H9 (cell line): ENCODE measurements at regions not wholly inside any gene's neighbourhood (a gene's known extent, or its start where the extent isn't known, plus 50 kb on each side); places are given as distances from the start of the nearest gene placed in this dataset.

Source experiments
- DNase-seq: peaks from one replicate; pipeline ENCODE4 v3.0.0-alpha.2; 2017
- H2AFZ ChIP-seq: one replicate; pipeline ENCODE4 v1.6.1; 2013; ENCODE audit warnings: mild to moderate bottlenecking, low read length, control low read depth, moderate library complexity
- H2AK5ac ChIP-seq: 2 replicates; pipeline ENCODE4 v1.6.1; 2013; ENCODE audit warnings: low read length, control low read depth, mixed read lengths; ENCODE audit not compliant: insufficient read length
- H2BK120ac ChIP-seq: one replicate; pipeline ENCODE4 v1.6.1; 2013; ENCODE audit warnings: low read depth, mild to moderate bottlenecking, low read length, control low read depth, inconsistent platforms; ENCODE audit not compliant: poor library complexity, severe bottlenecking
- H2BK12ac ChIP-seq: 2 replicates; pipeline ENCODE4 v1.6.1; 2013; ENCODE audit warnings: low read length, control low read depth, mixed read lengths, low read depth; ENCODE audit not compliant: insufficient read length
- H2BK15ac ChIP-seq: 2 replicates; pipeline ENCODE4 v1.6.1; 2013; ENCODE audit warnings: low read depth, low read length, control low read depth
- H2BK20ac ChIP-seq: one replicate; pipeline ENCODE4 v1.6.1; 2013; ENCODE audit warnings: low read depth, mild to moderate bottlenecking, low read length, control low read depth, inconsistent platforms; ENCODE audit not compliant: poor library complexity, severe bottlenecking
- H2BK5ac ChIP-seq: 2 replicates; pipeline ENCODE4 v1.6.1; 2013; ENCODE audit warnings: low read length, control low read depth, mixed read lengths; ENCODE audit not compliant: insufficient read length
- H3K14ac ChIP-seq: 2 replicates; pipeline ENCODE4 v1.6.1; 2013; ENCODE audit warnings: low read length, control low read depth; ENCODE audit not compliant: insufficient read depth
- H3K18ac ChIP-seq: 2 replicates; pipeline ENCODE4 v1.6.1; 2013; ENCODE audit warnings: low read depth, mild to moderate bottlenecking, mixed read lengths, low read length, control low read depth; ENCODE audit not compliant: insufficient read length
- H3K23ac ChIP-seq: 2 replicates; pipeline ENCODE4 v1.6.1; 2013; ENCODE audit warnings: low read length, control low read depth, mixed read lengths, low read depth; ENCODE audit not compliant: insufficient read length
- H3K23me2 ChIP-seq: 2 replicates; pipeline ENCODE4 v1.6.1; 2013; ENCODE audit warnings: low read depth, mild to moderate bottlenecking, mixed read lengths, low read length, control low read depth; ENCODE audit not compliant: insufficient read length, poor library complexity, severe bottlenecking
- H3K27ac ChIP-seq: 2 replicates; pipeline ENCODE4 v1.5.1; 2013; ENCODE audit warnings: low read length, control low read depth, mixed read lengths, low read depth; ENCODE audit not compliant: insufficient read length
- H3K27me3 ChIP-seq: 2 replicates; pipeline ENCODE4 v1.6.1; 2013; ENCODE audit warnings: low read length, control low read depth, inconsistent platforms; ENCODE audit not compliant: insufficient read depth
- H3K4ac ChIP-seq: 2 replicates; pipeline ENCODE4 v1.6.1; 2013; ENCODE audit warnings: low read depth, mild to moderate bottlenecking, control low read depth, inconsistent platforms, low read length, moderate library complexity
- H3K4me1 ChIP-seq: 2 replicates; pipeline ENCODE4 v1.6.1; 2013; ENCODE audit warnings: low read length, control low read depth, inconsistent platforms; ENCODE audit not compliant: insufficient read depth
- H3K4me2 ChIP-seq: 2 replicates; pipeline ENCODE4 v1.6.1; 2013; ENCODE audit warnings: low read length, control low read depth, mixed read lengths; ENCODE audit not compliant: insufficient read length, insufficient read depth
- H3K56ac ChIP-seq: 2 replicates; pipeline ENCODE4 v1.6.1; 2013; ENCODE audit warnings: low read depth, mild to moderate bottlenecking, mixed read lengths, low read length, control low read depth; ENCODE audit not compliant: insufficient read length
- H3K79me1 ChIP-seq: 2 replicates; pipeline ENCODE4 v1.6.1; 2013; ENCODE audit warnings: low read depth, mild to moderate bottlenecking, moderate library complexity, low read length, control low read depth, inconsistent platforms; ENCODE audit not compliant: insufficient read depth, poor library complexity, severe bottlenecking
- H3K79me2 ChIP-seq: 2 replicates; pipeline ENCODE4 v1.6.1; 2013; ENCODE audit warnings: low read length, control low read depth, inconsistent platforms; ENCODE audit not compliant: insufficient read depth
- H3K9ac ChIP-seq: 2 replicates; pipeline ENCODE4 v1.6.1; 2013; ENCODE audit warnings: low read length, control low read depth, mixed read lengths; ENCODE audit not compliant: insufficient read length; ENCODE audit errors: extremely low read depth
- H3K9me3 ChIP-seq: one replicate; pipeline ENCODE4 v1.6.1; 2013; ENCODE audit warnings: low read depth, low read length, inconsistent platforms; ENCODE audit not compliant: control insufficient read depth
- H3T11ph ChIP-seq: one replicate; pipeline ENCODE4 v1.6.1; 2013; ENCODE audit warnings: mild to moderate bottlenecking, low read length, control low read depth, inconsistent platforms
- H4K20me1 ChIP-seq: one replicate; pipeline ENCODE4 v1.6.1; 2013; ENCODE audit not compliant: control insufficient read depth, insufficient read length, insufficient read depth
- H4K5ac ChIP-seq: 2 replicates; pipeline ENCODE4 v1.6.1; 2013; ENCODE audit warnings: low read depth, mild to moderate bottlenecking, mixed read lengths, low read length, control low read depth; ENCODE audit not compliant: insufficient read length
- H4K8ac ChIP-seq: replicated peaks from 2 replicates; pipeline ENCODE4 v1.6.1; 2013; ENCODE audit warnings: low read length, control low read depth, mixed read lengths, low read depth; ENCODE audit not compliant: insufficient read length
- H4K91ac ChIP-seq: 2 replicates; pipeline ENCODE4 v1.6.1; 2013; ENCODE audit warnings: low read depth, mild to moderate bottlenecking, moderate library complexity, mixed read lengths, low read length, control low read depth; ENCODE audit not compliant: insufficient read length
- H3K27ac Mint-ChIP-seq, 3 experiments: 2 replicates in 2 of 3; 3 replicates in 1 of 3; pipeline ENCODE4 v1.8.0; 2020 to 2021; ENCODE audit warnings: mixed read lengths in 3 of 3, mild to moderate bottlenecking in 1 of 3, moderate library complexity in 1 of 3
- H3K27me3 Mint-ChIP-seq: 2 replicates; pipeline ENCODE4 v1.8.0; 2021; ENCODE audit warnings: low read depth, mild to moderate bottlenecking, moderate library complexity, mixed read lengths
- H3K36me3 Mint-ChIP-seq, 3 experiments: 2 replicates in 2 of 3; 3 replicates in 1 of 3; pipeline ENCODE4 v1.8.0; 2020 to 2021; ENCODE audit warnings: low read depth in 3 of 3, mixed read lengths in 3 of 3; ENCODE audit not compliant: insufficient read depth in 1 of 3
- H3K4me1 Mint-ChIP-seq, 2 experiments: 2 replicates each; pipeline ENCODE4 v1.8.0; 2020; ENCODE audit warnings: mixed read lengths in 2 of 2
- H3K4me3 Mint-ChIP-seq, 2 experiments: 2 replicates in 1 of 2; 3 replicates in 1 of 2; pipeline ENCODE4 v1.8.0; 2020 to 2021; ENCODE audit warnings: mild to moderate bottlenecking in 2 of 2, mixed read lengths in 2 of 2, moderate library complexity in 1 of 2
- H3K9me3 Mint-ChIP-seq, 2 experiments: 2 replicates in 1 of 2; 3 replicates in 1 of 2; pipeline ENCODE4 v1.8.0; 2020; ENCODE audit warnings: mild to moderate bottlenecking in 2 of 2, mixed read lengths in 2 of 2, moderate library complexity in 1 of 2
- CTCF ChIP-seq: fragments of 200-600 bp; sonication (generic); conservative IDR thresholded peaks from 3 replicates; pipeline ENCODE4 v1.8.0; 2021; ENCODE audit warnings: antibody characterized with exemption, mild to moderate bottlenecking
- WGBS: extraction: QIAGEN DNeasy Blood & Tissue Kit; methylation state at CpG from one replicate; pipeline ENCODE4 v1.1.7; 2013; ENCODE audit warnings: missing lambda C conversion rate, low lambda C conversion rate, mixed read lengths; ENCODE audit not compliant: insufficient read length; ENCODE audit errors: extremely low coverage; 5-methylcytosine and 5-hydroxymethylcytosine counted together

GRCh38 chr3:6301626-6302025 is 559.3 kb upstream of the GRM7 start:
- H3K27me3 Mint-ChIP-seq = no peaks in the 10 kb centered on the region
- H3K4me3 Mint-ChIP-seq = no peak overlapping the region
- H3K9me3 ChIP-seq = no peaks in the 10 kb centered on the region

More at GRCh38 chr3:6301626-6302025, 559.3 kb upstream of the GRM7 start:
- DNase-seq = no peak
- Histone ChIP-seq H3K27ac (no peak overlapping the region), H2BK12ac (no peak overlapping the region), H3K18ac (no peak overlapping the region), H2BK5ac (no peak overlapping the region), H3T11ph (no peak overlapping the region), H3K4me1 (no peaks in the 10 kb centered on the region), H3K4ac (no peak overlapping the region), H4K20me1 (no peaks in the 10 kb centered on the region), H4K5ac (no peak overlapping the region), H3K79me1 (no peaks in the 10 kb centered on the region), H3K56ac (no peak overlapping the region), H3K9ac (no peak overlapping the region), H3K23ac (no peak overlapping the region), H2BK15ac (no peak overlapping the region), H3K14ac (no peak overlapping the region), H3K27me3 (no peaks in the 10 kb centered on the region), H4K91ac (no peak overlapping the region), H2BK20ac (no peak overlapping the region), H2BK120ac (no peak overlapping the region), H4K8ac (no peak overlapping the region), H3K4me2 (no peak overlapping the region), H2AK5ac (no peak overlapping the region), H2AFZ (no peak overlapping the region), H3K79me2 (no peaks in the 10 kb centered on the region), H3K23me2 (no peaks in the 10 kb centered on the region)
- Mint-ChIP-seq H3K9me3 (peaks cover 13 to 14% of the 10 kb centered on the region in 2 experiments; a peak in 4 of 5 replicates), H3K36me3 (peaks cover 0 to 15% (median 7%) of the 10 kb centered on the region in 3 experiments; a peak in 5 of 7 replicates), H3K4me1 (no peaks in the 10 kb centered on the region), H3K27ac (no peak overlapping the region)
- no peak for TF ChIP-seq CTCF
- WGBS = no CpG with 5 or more reads among the region's 3 CpGs
